Nephron progenitor cell (in vitro differentiated cells): ENCODE measurements at regions not wholly inside any gene's neighbourhood (a gene's known extent, or its start where the extent isn't known, plus 50 kb on each side); places are given as distances from the start of the nearest gene placed in this dataset.
"Not testable (repeated sequence)": the region's sequence is repeated elsewhere in the genome, so short reads cannot be mapped to it uniquely, and the experiment has no call there.

ENCODE experiments used
- DNase-seq: peaks from one replicate; pipeline ENCODE4 v3.0.0; 2021
- H3K27ac Mint-ChIP-seq: 2 replicates; pipeline ENCODE4 v1.8.0; 2021; ENCODE audit warnings: mild to moderate bottlenecking, moderate library complexity, mixed read lengths
- H3K27me3 Mint-ChIP-seq: 2 replicates; pipeline ENCODE4 v1.8.0; 2021; ENCODE audit warnings: mild to moderate bottlenecking, low read depth, mixed read lengths; ENCODE audit not compliant: poor library complexity
- H3K36me3 Mint-ChIP-seq: 2 replicates; pipeline ENCODE4 v1.8.0; 2021; ENCODE audit warnings: low read depth, mixed read lengths
- H3K4me1 Mint-ChIP-seq: 2 replicates; pipeline ENCODE4 v1.8.0; 2021; ENCODE audit warnings: mixed read lengths
- H3K4me3 Mint-ChIP-seq: 2 replicates; pipeline ENCODE4 v1.8.0; 2021; ENCODE audit warnings: mild to moderate bottlenecking, moderate library complexity, mixed read lengths
- H3K9me3 Mint-ChIP-seq: 2 replicates; pipeline ENCODE4 v1.8.0; 2021; ENCODE audit warnings: mild to moderate bottlenecking, moderate library complexity, mixed read lengths
- CTCF ChIP-seq: fragments of 200-600 bp; sonication (generic); IDR thresholded peaks from 2 replicates; pipeline ENCODE4 v1.5.0; 2021; ENCODE audit warnings: antibody characterized with exemption

- no peak for DNase-seq
- Mint-ChIP-seq H3K27me3 (peaks cover 3% of the 10 kb centered on the region), H3K9me3 (no peaks in the 10 kb centered on the region), H3K4me1 (peaks cover 5% of the 10 kb centered on the region), H3K27ac (no peak overlapping the region), H3K4me3 (no peak overlapping the region), H3K36me3 (no peaks in the 10 kb centered on the region)
- no peak for TF ChIP-seq CTCF
Observed at GRCh38 chr5:14928661-14929060, 57.1 kb upstream of the ANKH start.

- H3K27me3 Mint-ChIP-seq = peaks cover 6% of the 10 kb centered on the region
- H3K4me3 Mint-ChIP-seq = no peak overlapping the region
- H3K36me3 Mint-ChIP-seq = no peaks in the 10 kb centered on the region
- no peaks in the 10 kb centered on the region for H3K9me3 Mint-ChIP-seq
- no peak for TF ChIP-seq CTCF
- H3K27ac Mint-ChIP-seq = no peak overlapping the region
- no peak for DNase-seq
- peaks cover 11% of the 10 kb centered on the region for H3K4me1 Mint-ChIP-seq
Observed at GRCh38 chr5:14925326-14925725, 53.7 kb upstream of the ANKH start.

- H3K27ac Mint-ChIP-seq, H3K36me3 Mint-ChIP-seq, H3K27me3 Mint-ChIP-seq, DNase-seq, H3K9me3 Mint-ChIP-seq, H3K4me3 Mint-ChIP-seq: not testable (repeated sequence)
- H3K4me1 Mint-ChIP-seq = peaks cover 11% of the 10 kb centered on the region
Observed at GRCh38 chr5:14922952-14923351, 51.4 kb upstream of the ANKH start.

GRCh38 chr5:14922456-14922855 is 50.9 kb upstream of the ANKH start:
- no peak for DNase-seq
- Mint-ChIP-seq H3K27me3 (peaks cover 6% of the 10 kb centered on the region), H3K9me3 (no peaks in the 10 kb centered on the region), H3K4me1 (peaks cover 11% of the 10 kb centered on the region), H3K4me3 (no peak overlapping the region), H3K36me3 (no peaks in the 10 kb centered on the region), H3K27ac (no peak overlapping the region)
- no peak for TF ChIP-seq CTCF
